OCI-LY3 (cell line): ENCODE measurements at regions not wholly inside any gene's neighbourhood (a gene's known extent, or its start where the extent isn't known, plus 50 kb on each side); places are given as distances from the start of the nearest gene placed in this dataset.

Source experiments
- H2AFZ ChIP-seq: fragments of 200-600, 300-600 bp; shearing (Covaris generic); 2 replicates; pipeline ENCODE4 v1.6.0; 2014; ENCODE audit warnings: antibody characterized with exemption, low read depth, low read length
- H3K27ac ChIP-seq: fragments of 200-600, 300-600 bp; sonication (generic); 2 replicates; pipeline ENCODE4 v1.5.1; 2014; ENCODE audit warnings: mild to moderate bottlenecking, low read length, moderate library complexity, mixed read lengths
- H3K27me3 ChIP-seq: fragments of 200-600, 300-600 bp; sonication (generic); 2 replicates; pipeline ENCODE4 v1.6.1; 2014; ENCODE audit warnings: low read depth, low read length, mixed read lengths
- H3K36me3 ChIP-seq: fragments of 200-600, 300-600 bp; sonication (generic); replicated peaks from 2 replicates; pipeline ENCODE3; 2014; ENCODE audit warnings: low read depth, low read length, mixed read lengths
- H3K4me1 ChIP-seq: fragments of 300-600, 200-600 bp; sonication (generic); 2 replicates; pipeline ENCODE4 v1.6.1; 2014; ENCODE audit warnings: low read length, mixed read lengths
- H3K4me2 ChIP-seq: fragments of 200-600, 300-600 bp; sonication (generic); 2 replicates; pipeline ENCODE4 v1.6.1; 2014; ENCODE audit warnings: low read length, mixed read lengths
- H3K4me3 ChIP-seq: fragments of 300-600, 200-600 bp; sonication (generic); 2 replicates; pipeline ENCODE4 v1.5.1; 2014; ENCODE audit warnings: antibody characterized with exemption, mild to moderate bottlenecking, low read length, moderate library complexity
- H3K79me2 ChIP-seq: fragments of 300-600, 200-600 bp; shearing (Covaris generic); 2 replicates; pipeline ENCODE4 v1.6.1; 2014; ENCODE audit warnings: mild to moderate bottlenecking, low read length, mixed read lengths
- H3K9ac ChIP-seq: fragments of 300-600, 200-600 bp; shearing (Covaris generic); 2 replicates; pipeline ENCODE4 v1.6.0; 2014; ENCODE audit warnings: mild to moderate bottlenecking, low read length, moderate library complexity
- H3K9me3 ChIP-seq: fragments of 200-600, 300-600 bp; shearing (Covaris generic); 2 replicates; pipeline ENCODE4 v1.6.1; 2014; ENCODE audit warnings: low read length, mixed read lengths; ENCODE audit not compliant: insufficient read depth
- H4K20me1 ChIP-seq: fragments of 200-600, 300-600 bp; sonication (generic); 2 replicates; pipeline ENCODE4 v1.6.1; 2016; ENCODE audit warnings: low read length, mixed read lengths; ENCODE audit not compliant: insufficient read depth
- CTCF ChIP-seq: fragments of 200-600, 300-600 bp; sonication (generic); IDR thresholded peaks from 2 replicates; pipeline ENCODE4 v1.5.1; 2014; ENCODE audit warnings: antibody characterized with exemption, low read length, low read depth
- EZH2phosphoT487 ChIP-seq: fragments of 200-600 bp; shearing (Covaris generic); IDR thresholded peaks from 2 replicates; pipeline ENCODE4 v1.6.1; 2018; ENCODE audit warnings: antibody characterized with exemption, mixed run types, low read depth

- H3K4me3 ChIP-seq: no peak overlapping the region
- H3K27me3 ChIP-seq: no peaks in the 10 kb centered on the region
- no peak for TF ChIP-seq EZH2phosphoT487
- TF ChIP-seq CTCF: no peak; the same call in 1 of the 2 replicates
- H3K4me1 ChIP-seq: no peaks in the 10 kb centered on the region
- no peaks in the 10 kb centered on the region for H3K36me3 ChIP-seq
- H3K27ac ChIP-seq: no peak overlapping the region
- no peak overlapping the region for H2AFZ ChIP-seq
- no peaks in the 10 kb centered on the region for H3K9me3 ChIP-seq
- no peaks in the 10 kb centered on the region for H3K79me2 ChIP-seq
- H3K9ac ChIP-seq: no peak overlapping the region
- no peaks in the 10 kb centered on the region for H4K20me1 ChIP-seq
- H3K4me2 ChIP-seq: no peak overlapping the region
Measured at GRCh38 chr2:184125867-184126266, 472.5 kb upstream of the ZNF804A start.

- H3K9ac ChIP-seq: no peak overlapping the region
- H3K27ac ChIP-seq: no peak overlapping the region
- no peaks in the 10 kb centered on the region for H3K9me3 ChIP-seq
- H2AFZ ChIP-seq: no peak overlapping the region
- H3K36me3 ChIP-seq: no peaks in the 10 kb centered on the region
- H3K4me3 ChIP-seq: no peak overlapping the region
- H3K27me3 ChIP-seq: no peaks in the 10 kb centered on the region
- TF ChIP-seq EZH2phosphoT487 (no peak), CTCF (no peak)
- H4K20me1 ChIP-seq: no peaks in the 10 kb centered on the region
- no peaks in the 10 kb centered on the region for H3K79me2 ChIP-seq
- H3K4me2 ChIP-seq: no peak overlapping the region
- H3K4me1 ChIP-seq: no peaks in the 10 kb centered on the region
Measured at GRCh38 chr2:184129073-184129472, 469.3 kb upstream of the ZNF804A start.

GRCh38 chr2:184137955-184138354 is 460.4 kb upstream of the ZNF804A start:
- Histone ChIP-seq H3K36me3 (peaks cover 4% of the 10 kb centered on the region), H3K4me1 (no peaks in the 10 kb centered on the region), H3K9ac (no peak overlapping the region), H3K79me2 (no peaks in the 10 kb centered on the region), H2AFZ (no peak overlapping the region), H3K27ac (no peak overlapping the region), H3K27me3 (no peaks in the 10 kb centered on the region), H4K20me1 (no peaks in the 10 kb centered on the region), H3K9me3 (no peaks in the 10 kb centered on the region; the same call in 1 of the 2 replicates), H3K4me3 (no peak overlapping the region), H3K4me2 (no peak overlapping the region)
- no peak for TF ChIP-seq CTCF
- no peak for TF ChIP-seq EZH2phosphoT487

- H3K36me3 ChIP-seq: no peaks in the 10 kb centered on the region
- H3K4me1 ChIP-seq: no peaks in the 10 kb centered on the region
- no peak overlapping the region for H3K27ac ChIP-seq
- no peak overlapping the region for H2AFZ ChIP-seq
- H3K4me3 ChIP-seq: no peak overlapping the region
- no peak overlapping the region for H3K9ac ChIP-seq
- H3K4me2 ChIP-seq: no peak overlapping the region
- H3K79me2 ChIP-seq: no peaks in the 10 kb centered on the region
- TF ChIP-seq EZH2phosphoT487 (no peak), CTCF (no peak)
- H3K9me3 ChIP-seq: no peaks in the 10 kb centered on the region
- H4K20me1 ChIP-seq: no peaks in the 10 kb centered on the region
- H3K27me3 ChIP-seq: no peaks in the 10 kb centered on the region
Measured at GRCh38 chr2:184141866-184142265, 456.5 kb upstream of the ZNF804A start.
